NCI-H345 (cell line): ENCODE measurements at regions not wholly inside any gene's neighbourhood (a gene's known extent, or its start where the extent isn't known, plus 50 kb on each side); places are given as distances from the start of the nearest gene placed in this dataset.

Source experiments
- DNase-seq: peaks from one replicate; lab custom pipeline; 2025; lab: John Stamatoyannopoulos, UW

- DNase-seq, result peak; percentile 75
These were observed 258.1 kb downstream of the IPO8 start for GRCh38 chr12:30437616-30438015.

DNA sequence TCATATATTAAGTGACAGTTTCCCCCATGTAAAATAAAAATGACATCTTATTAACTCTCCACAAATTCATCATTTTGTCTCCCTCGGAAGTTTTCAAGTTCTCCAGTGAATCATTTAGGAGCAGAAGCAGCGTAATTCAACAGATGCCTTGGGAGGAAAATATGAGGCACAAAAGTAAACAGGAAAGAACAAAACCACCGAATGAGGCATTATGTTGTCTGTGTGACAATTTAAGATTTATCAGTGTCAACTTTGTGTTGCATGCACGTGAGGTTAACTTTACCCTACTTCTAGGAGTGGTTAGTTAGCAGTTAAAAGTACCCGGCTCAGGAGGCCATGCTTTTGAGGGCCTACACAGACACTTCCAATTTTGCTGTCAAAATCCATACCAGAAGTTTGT, 258.6 kb downstream of the IPO8 start:
- no peak for DNase-seq

DNA sequence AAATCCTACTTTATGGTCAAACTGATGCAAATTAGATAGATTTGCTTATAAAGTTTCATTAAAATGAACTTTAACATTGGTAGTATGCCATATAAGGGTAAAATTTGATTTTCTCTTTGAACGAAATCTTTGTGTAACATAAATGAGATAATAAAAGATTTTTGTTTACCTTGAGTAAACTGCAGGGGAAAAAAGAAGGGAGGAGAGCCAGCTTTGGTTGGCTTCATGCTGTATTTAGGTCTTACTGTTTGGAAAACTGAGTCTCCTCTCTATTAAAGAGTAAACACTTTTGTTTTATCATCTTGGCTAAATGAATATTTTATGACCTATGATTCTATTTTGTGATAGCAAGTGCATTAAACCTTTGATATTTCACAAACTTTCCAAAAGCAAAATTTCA, 267.6 kb downstream of the IPO8 start:
- DNase-seq, result no peak

GRCh38 chr12:30427555-30427954, 268.1 kb downstream of the IPO8 start:
- DNase-seq, result no peak

DNA sequence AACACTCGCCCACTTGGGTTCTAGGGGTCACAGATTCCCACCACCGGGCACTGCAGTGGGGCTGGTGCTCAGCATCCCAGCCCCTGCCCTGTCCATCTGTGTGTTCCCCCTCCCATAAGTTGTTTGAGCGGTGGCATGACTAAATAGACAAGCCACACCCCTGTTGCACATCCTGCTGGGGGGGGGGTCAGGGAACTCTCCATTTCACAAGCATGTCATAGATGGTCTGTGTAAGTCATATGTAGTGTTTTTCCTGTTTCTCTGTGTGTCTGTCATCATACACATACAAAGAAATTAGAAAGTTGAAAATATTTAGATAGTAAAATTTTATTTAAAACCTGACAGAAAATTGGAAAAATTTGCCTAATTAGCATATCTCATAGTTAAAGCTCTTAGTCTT, 270.2 kb downstream of the IPO8 start:
- no peak for DNase-seq

- no peak for DNase-seq
These were observed 272.3 kb downstream of the IPO8 start for GRCh38 chr12:30423330-30423729.

DNA sequence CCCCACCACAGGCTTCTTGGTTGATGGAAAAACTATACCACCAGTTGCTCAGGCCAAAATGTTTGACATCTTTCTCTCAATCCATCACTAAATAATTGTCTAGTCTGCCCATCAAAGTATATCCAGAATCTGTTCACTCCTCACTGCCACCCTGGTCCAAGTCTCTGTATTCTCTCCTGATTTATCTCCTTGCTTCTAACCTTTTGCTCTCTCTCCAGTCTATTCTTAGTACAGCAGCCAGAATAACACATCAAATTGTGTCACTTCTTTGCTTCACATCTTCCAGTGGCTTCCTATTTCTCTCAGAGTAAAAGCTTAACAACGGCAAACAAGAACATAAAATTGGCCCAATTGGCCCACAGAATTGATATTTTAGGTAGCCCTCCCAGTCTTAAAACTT, 272.8 kb downstream of the IPO8 start:
- DNase-seq, result no peak

DNA sequence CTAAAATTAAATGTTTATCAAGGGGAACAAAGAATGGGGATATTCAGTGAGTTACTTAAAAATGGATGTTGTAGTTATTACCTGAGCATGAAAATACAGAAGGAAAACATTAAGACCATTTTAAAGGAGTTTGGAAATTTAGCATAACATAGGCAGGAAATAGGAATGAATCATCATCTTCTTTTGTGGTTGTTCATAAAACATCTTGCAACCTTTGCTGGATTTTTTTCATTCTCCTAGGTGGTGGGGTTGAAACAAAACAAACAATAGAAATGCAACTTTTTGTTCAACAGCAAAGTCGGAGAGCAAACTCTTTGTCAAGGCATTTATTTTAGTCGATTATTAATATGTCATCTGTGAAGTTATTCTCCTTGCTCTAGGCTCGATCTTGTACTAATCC, 275.1 kb downstream of the IPO8 start:
- no peak for DNase-seq

- no peak for DNase-seq
These were observed 277.9 kb downstream of the IPO8 start for GRCh38 chr12:30417697-30418231.

DNA sequence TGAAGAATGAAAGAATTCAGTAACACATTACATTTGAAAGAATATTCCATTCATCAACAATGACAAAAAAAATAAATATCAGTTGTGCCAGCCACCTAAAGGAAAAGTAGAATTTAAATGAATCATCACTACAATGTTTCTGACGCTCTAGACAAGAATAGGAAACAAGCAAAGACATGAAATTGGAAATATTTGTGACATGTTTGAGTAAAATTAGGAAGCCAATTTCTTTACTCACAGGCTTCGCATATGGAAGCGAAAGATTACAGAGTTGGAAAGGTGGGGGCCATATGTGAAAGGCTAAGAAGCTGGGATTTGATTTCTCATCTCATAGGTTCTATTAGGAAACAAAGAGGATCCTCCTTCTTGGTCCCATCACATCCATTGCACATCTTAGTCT, 279.0 kb downstream of the IPO8 start:
- no peak for DNase-seq

GRCh38 chr12:30415777-30416176, 279.9 kb downstream of the IPO8 start:
- no peak for DNase-seq

GRCh38 chr12:30414507-30414906, 281.2 kb downstream of the IPO8 start:
- no peak for DNase-seq

DNA sequence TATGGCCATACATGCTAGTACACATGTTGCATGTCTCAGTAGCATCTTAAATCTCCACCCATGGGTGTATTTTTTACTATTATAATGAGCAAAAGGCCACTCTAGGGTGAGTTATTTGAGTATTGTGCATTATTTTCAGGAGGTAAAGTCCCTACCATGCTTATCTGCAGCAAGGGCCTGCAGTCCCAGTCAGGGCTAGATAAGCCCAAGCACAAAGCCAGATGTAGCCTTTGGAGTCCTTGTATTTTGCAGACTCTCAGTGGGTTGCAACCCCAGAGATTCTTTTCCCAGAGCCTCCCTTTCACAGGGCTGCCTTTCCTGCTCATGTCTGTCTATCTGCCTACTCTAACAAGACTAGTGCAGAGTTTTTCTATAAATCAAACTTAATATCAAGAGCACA, 295.3 kb downstream of the IPO8 start:
- DNase-seq, result no peak

DNA sequence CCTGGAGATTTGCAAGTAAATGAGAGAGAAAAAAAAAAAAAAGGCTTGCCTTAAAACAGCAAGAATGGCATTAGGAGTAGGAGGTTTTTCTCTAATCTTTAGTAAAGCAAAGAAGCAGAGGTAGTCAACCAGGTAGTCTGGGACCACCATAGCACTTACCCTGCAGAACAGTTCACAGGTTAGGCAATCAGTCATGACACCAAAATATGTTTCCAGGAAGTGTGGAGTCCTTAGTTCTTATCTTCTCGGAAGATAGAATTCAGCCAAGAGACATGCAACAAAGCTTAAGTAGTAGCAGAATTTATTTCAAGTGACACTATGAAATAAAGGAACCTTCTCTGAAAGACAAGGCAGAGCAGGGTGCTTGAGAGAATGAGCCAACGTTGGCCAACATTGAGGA, 295.8 kb downstream of the IPO8 start:
- DNase-seq, result no peak

DNA sequence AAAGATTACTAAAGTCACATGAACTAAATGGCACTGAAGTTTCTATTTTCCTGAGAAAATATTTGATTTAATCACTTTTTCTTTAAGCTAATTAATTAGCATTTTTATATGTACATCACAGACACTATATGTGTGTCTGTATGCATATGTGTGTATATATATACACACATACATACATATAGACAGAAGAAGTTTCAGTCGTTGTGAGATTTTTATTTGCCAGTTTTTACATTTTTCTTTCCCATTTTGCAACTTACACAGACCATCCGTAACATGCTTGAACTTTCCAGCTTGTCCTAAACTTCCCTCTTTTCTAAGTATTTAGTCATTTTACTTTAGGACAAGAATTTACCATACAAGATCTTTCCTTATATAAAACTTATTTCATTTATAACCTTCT, 299.1 kb downstream of the IPO8 start:
- no peak for DNase-seq

- DNase-seq, result no peak
These were observed 300.5 kb downstream of the IPO8 start for GRCh38 chr12:30395190-30395589.

DNA sequence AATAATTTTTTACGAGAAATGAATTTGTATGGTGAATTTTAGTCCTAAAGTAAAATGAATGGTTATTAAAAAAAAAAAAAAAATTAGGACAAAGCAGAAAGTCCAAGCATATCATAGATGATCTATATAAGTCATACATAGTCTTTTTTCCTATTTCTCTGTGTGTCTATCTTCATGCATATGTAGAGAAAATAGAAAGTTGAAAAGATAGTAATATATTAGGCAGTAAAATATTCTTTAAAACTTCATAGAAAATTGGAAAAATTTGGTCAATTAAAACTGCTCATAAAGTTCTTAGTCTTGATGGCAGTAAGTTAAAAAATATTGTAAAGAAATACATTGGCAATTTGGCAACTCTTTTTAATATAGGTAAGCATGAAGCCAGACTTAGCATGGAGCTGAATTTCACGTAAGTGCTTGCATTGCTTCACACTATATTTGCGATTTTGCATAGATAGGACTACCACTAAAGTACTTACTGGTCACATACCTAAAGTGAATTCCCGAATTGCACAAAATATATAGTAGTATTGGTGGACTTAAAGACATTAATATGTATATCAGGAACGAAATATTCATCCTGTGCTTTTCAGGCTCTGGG, 303.8 kb downstream of the IPO8 start:
- no peak for DNase-seq

- no peak for DNase-seq
These were observed 310.0 kb downstream of the IPO8 start for GRCh38 chr12:30385706-30386105.

GRCh38 chr12:30384976-30385375, 310.7 kb downstream of the IPO8 start:
- DNase-seq, result no peak

DNA sequence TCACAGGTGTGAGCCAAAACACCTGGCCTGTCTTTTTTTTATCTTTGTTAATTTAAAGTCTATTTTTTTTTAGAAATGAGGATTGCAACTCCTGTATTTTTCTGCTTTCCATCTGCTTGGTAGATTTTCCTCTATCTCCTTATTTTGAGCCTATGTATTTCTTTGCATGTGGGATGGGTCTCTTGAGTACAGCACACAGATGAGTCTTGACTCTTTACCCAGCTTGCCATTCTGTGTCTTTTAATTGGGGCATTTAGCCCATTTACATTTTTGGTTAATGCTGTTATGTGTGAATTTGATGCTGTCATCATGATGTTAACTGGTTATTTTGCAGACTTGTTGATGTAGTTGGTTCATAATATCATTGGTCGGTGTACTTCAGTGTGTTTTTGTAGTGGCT, 317.4 kb downstream of the IPO8 start:
- no peak for DNase-seq

DNA sequence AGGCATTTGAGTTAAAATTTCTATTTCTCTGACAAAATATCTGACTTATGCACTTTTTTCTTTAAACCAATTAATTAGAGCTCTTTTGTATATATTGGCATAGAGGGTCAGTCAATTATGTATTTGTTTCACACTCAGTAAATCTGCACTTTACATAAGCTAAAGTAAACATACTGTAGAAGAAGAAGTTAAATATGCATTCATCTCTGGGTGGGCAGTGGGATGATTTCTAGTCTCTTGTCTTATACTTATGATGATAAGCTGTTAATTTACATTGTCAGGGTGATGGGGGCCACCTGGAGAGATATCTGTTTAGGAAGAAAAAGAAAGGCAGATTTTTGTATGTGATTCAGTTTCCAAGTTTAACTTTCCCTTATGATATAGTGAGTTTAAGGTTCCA, 330.8 kb downstream of the IPO8 start:
- DNase-seq, result no peak

- no peak for DNase-seq
These were observed 334.5 kb downstream of the IPO8 start for GRCh38 chr12:30361145-30361544.

DNA sequence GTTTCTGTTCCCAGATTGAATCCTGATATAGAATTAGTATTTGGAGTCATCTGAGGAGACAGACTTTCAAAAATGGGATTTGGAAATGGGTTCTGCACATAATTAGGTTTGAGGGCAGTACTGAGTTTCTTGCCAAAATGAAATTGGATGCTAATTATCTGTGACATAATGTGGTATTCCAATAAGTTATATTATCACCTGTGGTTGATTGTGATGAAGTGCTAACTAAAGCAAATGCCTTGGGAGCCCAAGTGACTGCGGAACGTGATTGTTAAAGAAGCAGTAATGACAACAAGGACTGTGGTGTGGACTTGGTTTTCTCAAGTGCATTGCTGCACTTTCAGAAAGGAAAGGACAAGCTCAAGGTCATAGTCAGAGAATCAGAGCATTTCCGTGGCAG, 337.0 kb downstream of the IPO8 start:
- DNase-seq, result no peak

GRCh38 chr12:30357766-30358490, 337.7 kb downstream of the IPO8 start:
- DNase-seq, result peak; percentile 72
